ENCODE measurements at regions not wholly inside any gene's neighbourhood (a gene's known extent, or its start where the extent isn't known, plus 50 kb on each side); places are given as distances from the start of the nearest gene placed in this dataset.

- H3K36me3 ChIP-seq (ENCODE audit: control insufficient read depth, insufficient read depth, low read length) = no peaks in the 10 kb centered on the region
- no peak overlapping the region for H3K27ac ChIP-seq (ENCODE audit: low read depth, low read length)
- no peak overlapping the region for H3K4me3 Mint-ChIP-seq
- no peaks in the 10 kb centered on the region for H3K27me3 Mint-ChIP-seq (ENCODE audit: insufficient read depth)
- H3K27me3 ChIP-seq (ENCODE audit: control insufficient read depth, insufficient read depth, low read length, poor library complexity, severe bottlenecking) = no peaks in the 10 kb centered on the region
- no peak for TF ChIP-seq CTCF (conservative IDR thresholded peaks at IDR 0.05)
- peaks cover 4% of the 10 kb centered on the region for H3K4me1 ChIP-seq (ENCODE audit: control insufficient read depth, insufficient read depth, low read length)
- WGBS, 2 experiments (ENCODE audit: insufficient coverage in 1 of 2, insufficient read length in 1 of 2) = 97 to 100% methylated on average over 1 to 2 of the region's 2 CpGs
- no peaks in the 10 kb centered on the region for H3K36me3 Mint-ChIP-seq (ENCODE audit: low read depth)
- no peak overlapping the region for H3K27ac Mint-ChIP-seq
- H3K9ac ChIP-seq (ENCODE audit: extremely low read depth, low read length, poor library complexity, severe bottlenecking) = no peak overlapping the region
- no peak for DNase-seq
- H3K9me3 Mint-ChIP-seq = no peaks in the 10 kb centered on the region
- no peak overlapping the region for H3K4me3 ChIP-seq (ENCODE audit: low read length)
- H3K9me3 ChIP-seq (ENCODE audit: control insufficient read depth, low read length) = peaks cover 7% of the 10 kb centered on the region
- H3K4me1 Mint-ChIP-seq = peaks cover 6% of the 10 kb centered on the region
Observed at GRCh38 chr12:105907982-105908381, 230.8 kb downstream of the NUAK1 start.

GRCh38 chr12:105910030-105910429 is 228.7 kb downstream of the NUAK1 start:
- Mint-ChIP-seq H3K36me3 (ENCODE audit: low read depth) (no peaks in the 10 kb centered on the region), H3K4me1 (peaks cover 6% of the 10 kb centered on the region), H3K27me3 (ENCODE audit: insufficient read depth) (no peaks in the 10 kb centered on the region), H3K27ac (no peak overlapping the region), H3K9me3 (no peaks in the 10 kb centered on the region), H3K4me3 (no peak overlapping the region)
- H3K36me3 ChIP-seq (ENCODE audit: control insufficient read depth, insufficient read depth, low read length) = no peaks in the 10 kb centered on the region
- no peak for DNase-seq
- WGBS, 2 experiments (ENCODE audit: insufficient coverage in 1 of 2, insufficient read length in 1 of 2) = 88 to 95% methylated on average over 1 to 3 of the region's 3 CpGs
- no peak overlapping the region for H3K27ac ChIP-seq (ENCODE audit: low read depth, low read length)
- H3K4me3 ChIP-seq (ENCODE audit: low read length) = no peak overlapping the region
- no peak overlapping the region for H3K9ac ChIP-seq (ENCODE audit: extremely low read depth, low read length, poor library complexity, severe bottlenecking)
- no peaks in the 10 kb centered on the region for H3K27me3 ChIP-seq (ENCODE audit: control insufficient read depth, insufficient read depth, low read length, poor library complexity, severe bottlenecking)
- H3K4me1 ChIP-seq (ENCODE audit: control insufficient read depth, insufficient read depth, low read length) = peaks cover 4% of the 10 kb centered on the region
- TF ChIP-seq CTCF (conservative IDR thresholded peaks at IDR 0.05) = no peak
- peaks cover 7% of the 10 kb centered on the region for H3K9me3 ChIP-seq (ENCODE audit: control insufficient read depth, low read length)

- no peaks in the 10 kb centered on the region for H3K9me3 Mint-ChIP-seq
- Histone ChIP-seq H3K4me1 (ENCODE audit: control insufficient read depth, insufficient read depth, low read length) (no peaks in the 10 kb centered on the region), H3K36me3 (ENCODE audit: control insufficient read depth, insufficient read depth, low read length) (no peaks in the 10 kb centered on the region), H3K27me3 (ENCODE audit: control insufficient read depth, insufficient read depth, low read length, poor library complexity, severe bottlenecking) (no peaks in the 10 kb centered on the region), H3K9ac (ENCODE audit: extremely low read depth, low read length, poor library complexity, severe bottlenecking) (no peak overlapping the region), H3K4me3 (ENCODE audit: low read length) (no peak overlapping the region), H3K27ac (ENCODE audit: low read depth, low read length) (no peak overlapping the region), H3K9me3 (ENCODE audit: control insufficient read depth, low read length) (peaks cover 7% of the 10 kb centered on the region)
- no peaks in the 10 kb centered on the region for H3K4me1 Mint-ChIP-seq
- no peak for DNase-seq
- no peak overlapping the region for H3K4me3 Mint-ChIP-seq
- WGBS, 2 experiments (ENCODE audit: insufficient coverage in 1 of 2, insufficient read length in 1 of 2) = 92 to 100% methylated on average over 2 to 4 of the region's 4 CpGs
- no peak for TF ChIP-seq CTCF (conservative IDR thresholded peaks at IDR 0.05)
- no peak overlapping the region for H3K27ac Mint-ChIP-seq
- H3K36me3 Mint-ChIP-seq (ENCODE audit: low read depth) = no peaks in the 10 kb centered on the region
- H3K27me3 Mint-ChIP-seq (ENCODE audit: insufficient read depth) = no peaks in the 10 kb centered on the region
Observed at GRCh38 chr12:105911966-105912365, 226.8 kb downstream of the NUAK1 start.

All from endodermal cell (in vitro differentiated cells).